ENCODE measurements at regions not wholly inside any gene's neighbourhood (a gene's known extent, or its start where the extent isn't known, plus 50 kb on each side); places are given as distances from the start of the nearest gene placed in this dataset.
"Not testable (repeated sequence)": the region's sequence is repeated elsewhere in the genome, so short reads cannot be mapped to it uniquely, and the experiment has no call there.

GRCh38 chr2:66217039-66217585, 217.8 kb upstream of the MEIS1 start:
- no peaks in the 10 kb centered on the region for H3K36me3 Mint-ChIP-seq
- DNase-seq = no peak
- H3K27ac Mint-ChIP-seq = no peak overlapping the region
- H3K4me1 Mint-ChIP-seq = no peaks in the 10 kb centered on the region
- no peak overlapping the region for H3K4me3 Mint-ChIP-seq
- H3K27me3 Mint-ChIP-seq (ENCODE audit: low read depth in 3 of 3) = peaks cover 0 to 3% (median 0%) of the 10 kb centered on the region in 3 donors
- H3K9me3 Mint-ChIP-seq = peaks cover 2 to 13% (median 5%) of the 10 kb centered on the region in 6 donors

GRCh38 chr2:66212749-66213148, 222.2 kb upstream of the MEIS1 start:
- H3K4me1 Mint-ChIP-seq = no peaks in the 10 kb centered on the region
- H3K27ac Mint-ChIP-seq = no peak overlapping the region
- no peak for DNase-seq
- H3K36me3 Mint-ChIP-seq = no peaks in the 10 kb centered on the region
- H3K4me3 Mint-ChIP-seq = no peak overlapping the region
- H3K27me3 Mint-ChIP-seq (ENCODE audit: low read depth in 3 of 3) = peaks cover 0 to 3% (median 0%) of the 10 kb centered on the region in 3 donors
- H3K9me3 Mint-ChIP-seq = peaks cover 1 to 7% (median 5%) of the 10 kb centered on the region in 6 donors

- no peak overlapping the region for H3K27ac Mint-ChIP-seq
- H3K9me3 Mint-ChIP-seq = peaks cover 0 to 8% (median 3%) of the 10 kb centered on the region in 6 donors
Observed at GRCh38 chr2:66202586-66202985, 232.3 kb upstream of the MEIS1 start.

GRCh38 chr2:66201242-66201641, 233.7 kb upstream of the MEIS1 start:
- DNase-seq = no peak
- Mint-ChIP-seq H3K36me3 (no peaks in the 10 kb centered on the region), H3K27ac (no peak overlapping the region), H3K9me3 (peaks cover 0 to 8% (median 3%) of the 10 kb centered on the region in 6 donors), H3K4me1 (no peaks in the 10 kb centered on the region), H3K4me3 (no peak overlapping the region), H3K27me3 (ENCODE audit: low read depth in 3 of 3) (no peaks in the 10 kb centered on the region)

More at GRCh38 chr2:66202586-66202985, 232.3 kb upstream of the MEIS1 start:
- Mint-ChIP-seq H3K4me3 (no peak overlapping the region), H3K27me3 (ENCODE audit: low read depth in 3 of 3) (no peaks in the 10 kb centered on the region), H3K36me3 (no peaks in the 10 kb centered on the region), H3K4me1 (no peaks in the 10 kb centered on the region)
- no peak for DNase-seq

- H3K27ac Mint-ChIP-seq = no peak overlapping the region
Observed at GRCh38 chr2:66198873-66199272, 236.1 kb upstream of the MEIS1 start.

GRCh38 chr2:66192888-66193287, 242.0 kb upstream of the MEIS1 start:
- no peak for DNase-seq
- Mint-ChIP-seq H3K36me3 (no peaks in the 10 kb centered on the region), H3K4me3 (no peak overlapping the region), H3K4me1 (no peaks in the 10 kb centered on the region), H3K27ac (no peak overlapping the region), H3K9me3 (peaks cover 0 to 6% (median 3%) of the 10 kb centered on the region in 6 donors), H3K27me3 (ENCODE audit: low read depth in 3 of 3) (peaks cover 0 to 2% (median 2%) of the 10 kb centered on the region in 3 donors)

More at GRCh38 chr2:66198873-66199272, 236.1 kb upstream of the MEIS1 start:
- no peak for DNase-seq
- Mint-ChIP-seq H3K4me3 (no peak overlapping the region), H3K4me1 (no peaks in the 10 kb centered on the region), H3K9me3 (peaks cover 0 to 5% (median 1%) of the 10 kb centered on the region in 6 donors), H3K27me3 (ENCODE audit: low read depth in 3 of 3) (no peaks in the 10 kb centered on the region), H3K36me3 (no peaks in the 10 kb centered on the region)

GRCh38 chr2:66191311-66191710, 243.6 kb upstream of the MEIS1 start:
- Mint-ChIP-seq H3K36me3 (no peaks in the 10 kb centered on the region), H3K4me1 (no peaks in the 10 kb centered on the region), H3K27ac (no peak overlapping the region), H3K27me3 (ENCODE audit: low read depth in 3 of 3) (peaks cover 0 to 2% (median 2%) of the 10 kb centered on the region in 3 donors), H3K4me3 (no peak overlapping the region), H3K9me3 (peaks cover 0 to 6% (median 2%) of the 10 kb centered on the region in 6 donors)
- DNase-seq = no peak

GRCh38 chr2:66189553-66189952, 245.4 kb upstream of the MEIS1 start:
- H3K4me1 Mint-ChIP-seq = no peaks in the 10 kb centered on the region
- DNase-seq = no peak
- H3K36me3 Mint-ChIP-seq = no peaks in the 10 kb centered on the region
- no peak overlapping the region for H3K27ac Mint-ChIP-seq
- H3K4me3 Mint-ChIP-seq = no peak overlapping the region
- peaks cover 0 to 2% (median 2%) of the 10 kb centered on the region in 3 donors for H3K27me3 Mint-ChIP-seq (ENCODE audit: low read depth in 3 of 3)
- peaks cover 0 to 8% (median 1%) of the 10 kb centered on the region in 6 donors for H3K9me3 Mint-ChIP-seq

- H3K27ac Mint-ChIP-seq = no peak overlapping the region
- no peaks in the 10 kb centered on the region for H3K4me1 Mint-ChIP-seq
- no peak for DNase-seq
- no peaks in the 10 kb centered on the region for H3K36me3 Mint-ChIP-seq
- peaks cover 0 to under 1% (median 0%) of the 10 kb centered on the region in 3 donors for H3K27me3 Mint-ChIP-seq (ENCODE audit: low read depth in 3 of 3)
- H3K4me3 Mint-ChIP-seq = no peak overlapping the region
- H3K9me3 Mint-ChIP-seq = peaks cover 0 to 8% (median 0%) of the 10 kb centered on the region in 6 donors
Observed at GRCh38 chr2:66186537-66186936, 248.4 kb upstream of the MEIS1 start.

- Mint-ChIP-seq H3K9me3 (peaks cover 0 to 7% (median 0%) of the 10 kb centered on the region in 6 donors), H3K27me3 (ENCODE audit: low read depth in 3 of 3) (no peaks in the 10 kb centered on the region), H3K27ac (no peak overlapping the region), H3K36me3 (no peaks in the 10 kb centered on the region), H3K4me1 (no peaks in the 10 kb centered on the region), H3K4me3 (no peak overlapping the region)
- DNase-seq = no peak
Observed at GRCh38 chr2:66185497-66186054, 249.3 kb upstream of the MEIS1 start.

GRCh38 chr2:66177128-66177796, 257.7 kb upstream of the MEIS1 start:
- H3K4me1 Mint-ChIP-seq; H3K36me3 Mint-ChIP-seq; H3K9me3 Mint-ChIP-seq; H3K27ac Mint-ChIP-seq; H3K4me3 Mint-ChIP-seq; H3K27me3 Mint-ChIP-seq (ENCODE audit: low read depth in 3 of 3); DNase-seq: not testable (repeated sequence)

GRCh38 chr2:66174491-66174890, 260.4 kb upstream of the MEIS1 start:
- no peak overlapping the region for H3K4me3 Mint-ChIP-seq
- H3K27ac Mint-ChIP-seq = no peak overlapping the region
- H3K4me1 Mint-ChIP-seq = no peaks in the 10 kb centered on the region
- H3K27me3 Mint-ChIP-seq (ENCODE audit: low read depth in 3 of 3) = no peaks in the 10 kb centered on the region
- DNase-seq = no peak
- H3K9me3 Mint-ChIP-seq = peaks cover 0 to 10% (median 0%) of the 10 kb centered on the region in 6 donors
- H3K36me3 Mint-ChIP-seq = no peaks in the 10 kb centered on the region

- H3K27ac Mint-ChIP-seq = no peak overlapping the region
- DNase-seq = no peak
- no peaks in the 10 kb centered on the region for H3K4me1 Mint-ChIP-seq
- no peaks in the 10 kb centered on the region for H3K27me3 Mint-ChIP-seq (ENCODE audit: low read depth in 3 of 3)
- H3K4me3 Mint-ChIP-seq = no peak overlapping the region
- no peaks in the 10 kb centered on the region for H3K36me3 Mint-ChIP-seq
- peaks cover 0 to 10% (median 0%) of the 10 kb centered on the region in 6 donors for H3K9me3 Mint-ChIP-seq
Observed at GRCh38 chr2:66173645-66174044, 261.3 kb upstream of the MEIS1 start.

- peaks cover 0 to 3% (median 0%) of the 10 kb centered on the region in 3 donors for H3K27me3 Mint-ChIP-seq (ENCODE audit: low read depth in 3 of 3)
- peaks cover 0 to 4% (median 0%) of the 10 kb centered on the region in 6 donors for H3K9me3 Mint-ChIP-seq
- H3K27ac Mint-ChIP-seq = no peak overlapping the region
- H3K4me1 Mint-ChIP-seq = no peaks in the 10 kb centered on the region
- DNase-seq = no peak
- H3K4me3 Mint-ChIP-seq = no peak overlapping the region
- H3K36me3 Mint-ChIP-seq = no peaks in the 10 kb centered on the region
Observed at GRCh38 chr2:66171530-66171929, 263.4 kb upstream of the MEIS1 start.
